HL-60 (cell line): ENCODE measurements at regions not wholly inside any gene's neighbourhood (a gene's known extent, or its start where the extent isn't known, plus 50 kb on each side); places are given as distances from the start of the nearest gene placed in this dataset.

Experiments used
- CTCF ChIP-seq: IDR thresholded peaks from one replicate; pipeline ENCODE4 v1.5.1; 2011; ENCODE audit warnings: low read length, control low read depth, inconsistent platforms; ENCODE audit not compliant: insufficient read depth
- GABPA ChIP-seq: IDR thresholded peaks from 2 replicates; pipeline ENCODE4 v1.6.1; 2012; ENCODE audit warnings: low read depth
- POLR2AphosphoS5 ChIP-seq: IDR thresholded peaks from 2 replicates; pipeline ENCODE4 v1.6.1; 2012; ENCODE audit warnings: low read depth
- REST ChIP-seq: IDR thresholded peaks from 2 replicates; pipeline ENCODE4 v1.6.1; 2012; ENCODE audit warnings: low read depth; ENCODE audit not compliant: insufficient replicate concordance
- SPI1 ChIP-seq: IDR thresholded peaks from 2 replicates; pipeline ENCODE4 v1.6.1; 2012; ENCODE audit warnings: low read depth, mild to moderate bottlenecking, borderline replicate concordance

GRCh38 chr4:110271986-110272385 lies 73.6 kb upstream of the ELOVL6 start:
- no peak for TF ChIP-seq CTCF
- no peak for TF ChIP-seq POLR2AphosphoS5
- no peak for TF ChIP-seq REST
- no peak for TF ChIP-seq GABPA
- no peak for TF ChIP-seq SPI1
